NCI-H2029 (cell line): ENCODE measurements at regions not wholly inside any gene's neighbourhood (a gene's known extent, or its start where the extent isn't known, plus 50 kb on each side); places are given as distances from the start of the nearest gene placed in this dataset.
"Not testable (repeated sequence)": the region's sequence is repeated elsewhere in the genome, so short reads cannot be mapped to it uniquely, and the experiment has no call there.

Experiments
- DNase-seq: peaks from one replicate; lab custom pipeline; 2025; lab: John Stamatoyannopoulos, UW

DNA sequence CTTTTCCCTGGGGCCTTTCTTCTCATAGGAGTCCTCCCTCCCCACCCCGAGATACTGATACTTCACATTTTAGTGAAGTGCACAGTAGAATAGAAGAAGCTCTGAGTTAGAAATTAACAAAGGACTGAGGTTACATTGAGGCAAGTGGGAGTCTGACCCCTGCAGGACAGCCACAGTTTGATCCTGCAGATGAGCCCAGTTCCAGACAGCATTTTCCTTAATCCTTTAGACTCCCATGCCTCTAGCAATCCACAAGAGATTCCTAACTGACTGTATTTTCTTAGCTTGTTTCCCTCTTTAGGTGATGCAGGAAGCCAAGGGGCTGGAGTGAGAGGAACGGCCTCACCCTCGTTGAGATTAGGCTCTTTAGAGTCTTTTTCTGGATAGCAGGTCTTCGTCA lies 204.0 kb downstream of the CYRIA start:
- no peak for DNase-seq

DNA sequence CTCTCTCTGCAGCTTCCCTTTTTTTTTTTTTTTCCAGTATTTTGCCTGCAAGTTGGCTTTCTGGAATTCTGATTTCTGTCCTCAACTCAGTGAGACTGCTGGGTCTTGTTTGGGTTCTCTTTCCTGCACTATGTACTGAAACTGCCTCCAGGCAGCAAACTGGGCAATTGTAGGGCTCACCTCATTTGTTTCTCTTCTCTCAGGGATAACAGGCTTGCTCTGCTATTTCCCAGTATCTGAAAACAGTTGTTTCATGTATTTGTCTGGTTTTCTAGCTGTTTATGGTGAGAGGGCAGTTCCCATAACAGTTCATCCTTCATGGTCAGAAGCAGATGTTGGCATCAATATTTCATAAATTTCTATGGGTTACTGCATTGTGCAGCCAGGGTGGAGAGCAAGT lies 206.0 kb downstream of the CYRIA start:
- DNase-seq = no peak

DNA sequence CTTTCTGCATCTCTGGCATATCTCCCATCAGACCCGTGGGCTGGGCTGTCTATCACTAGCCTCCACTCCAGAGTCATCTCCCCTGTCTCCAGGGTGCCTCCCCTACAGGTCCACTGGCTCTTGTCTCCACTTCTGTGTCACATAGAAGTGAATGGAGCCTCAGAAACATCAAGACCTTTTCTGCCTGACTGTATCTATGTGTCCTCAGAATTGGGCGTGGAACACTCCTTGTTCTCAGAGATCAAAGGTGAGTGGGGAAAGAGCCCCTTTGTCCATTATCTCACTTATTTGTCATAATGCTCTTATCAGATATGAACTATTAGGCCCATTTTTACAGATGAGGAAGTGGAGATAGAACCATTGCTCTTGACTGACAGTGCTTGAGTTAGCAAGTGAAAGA lies 211.0 kb downstream of the CYRIA start:
- DNase-seq = no peak

GRCh38 chr2:16452123-16452522 lies 213.5 kb downstream of the CYRIA start:
- no peak for DNase-seq

DNA sequence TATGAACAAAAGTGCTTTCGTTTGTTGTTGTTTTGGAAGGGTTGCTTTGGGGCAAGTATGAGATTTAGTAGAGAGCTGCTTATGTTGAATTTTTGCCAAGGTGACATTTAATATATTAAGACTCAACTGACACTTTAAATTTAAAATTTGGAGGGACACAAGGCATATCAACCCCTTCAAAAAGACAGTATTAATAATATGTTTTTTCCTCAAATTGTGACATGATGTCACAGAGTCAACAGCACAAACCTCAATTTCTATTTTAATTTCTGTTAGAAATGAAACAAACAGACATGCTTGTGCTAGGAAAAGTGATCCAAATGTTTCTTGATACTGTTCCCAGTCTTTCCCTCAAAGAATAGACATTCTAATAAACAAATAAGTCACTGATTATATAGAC lies 218.9 kb downstream of the CYRIA start:
- no peak for DNase-seq

DNA sequence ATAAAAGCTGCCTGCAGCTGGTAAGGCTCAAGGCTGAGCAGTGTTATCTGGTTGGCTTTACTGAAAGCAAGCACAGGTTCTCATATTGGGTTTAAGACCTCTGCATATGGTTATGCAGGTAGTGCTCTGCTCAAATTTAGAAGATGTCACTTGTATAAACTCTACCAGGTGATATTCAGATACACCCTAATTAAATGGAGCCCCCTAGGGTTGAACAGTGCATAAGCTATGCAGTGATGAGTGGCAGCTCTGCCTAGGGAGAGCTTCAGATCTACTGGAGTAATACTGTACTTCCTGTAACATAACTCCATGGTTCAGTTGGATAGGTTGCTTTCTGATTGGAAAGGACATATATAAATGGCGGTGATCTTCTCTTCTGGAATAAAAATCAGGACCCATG lies 222.7 kb downstream of the CYRIA start:
- DNase-seq = no peak

GRCh38 chr2:16441431-16441830 lies 224.2 kb downstream of the CYRIA start:
- DNase-seq = no peak

DNA sequence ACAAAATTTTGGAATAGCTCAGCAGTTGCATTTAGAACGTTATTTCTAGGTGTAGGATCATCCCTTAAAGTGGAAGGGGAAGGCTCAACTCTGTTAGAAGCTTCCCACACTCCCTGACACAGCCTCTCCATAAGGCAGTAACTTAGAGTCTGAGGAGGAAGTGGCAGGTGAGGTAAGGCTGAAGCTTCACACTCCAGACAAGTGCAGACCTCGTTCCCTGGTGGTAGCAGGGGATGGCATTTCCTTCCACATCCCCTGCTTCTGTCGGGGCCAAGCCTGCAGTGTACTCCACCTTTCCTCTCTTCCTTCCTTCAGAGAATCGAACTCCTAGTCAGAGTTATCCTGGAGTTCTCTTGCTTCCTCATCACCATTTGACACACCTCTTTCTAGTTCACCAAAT lies 224.7 kb downstream of the CYRIA start:
- DNase-seq = no peak

DNA sequence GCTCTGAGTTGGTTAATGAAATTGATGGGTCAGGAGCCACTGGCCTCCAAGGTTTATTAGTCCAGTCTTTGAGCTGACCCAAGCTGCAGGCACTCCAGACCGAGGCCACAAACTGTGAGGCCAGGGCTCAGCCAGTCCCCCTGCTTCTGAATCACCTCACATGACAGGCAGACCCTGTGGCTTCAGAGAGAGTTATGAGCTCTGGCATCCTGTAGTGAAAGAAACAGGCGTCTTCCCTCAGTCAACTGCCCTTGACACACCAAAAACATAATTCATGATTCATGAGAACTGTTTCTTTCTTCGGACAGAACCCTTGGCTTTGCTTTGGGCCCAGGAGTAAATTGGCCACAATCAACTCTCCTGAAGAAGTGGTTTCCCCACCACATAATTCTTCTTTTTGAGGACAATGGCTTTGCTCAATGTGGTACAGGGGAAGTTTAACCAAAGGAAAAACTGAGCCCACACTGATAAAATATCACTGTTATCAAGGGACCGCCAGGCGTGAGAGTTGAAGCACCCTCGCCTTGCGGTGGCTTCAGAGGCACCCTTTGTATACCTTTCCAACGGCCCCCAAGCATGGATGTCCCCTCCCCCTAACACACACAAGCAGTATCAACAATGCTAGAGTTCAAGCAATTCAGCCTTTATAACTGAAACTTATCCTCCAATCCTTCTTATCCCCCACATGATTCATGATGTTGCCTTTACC lies 226.9 kb downstream of the CYRIA start:
- DNase-seq = no peak

- DNase-seq = no peak
These were observed 228.4 kb downstream of the CYRIA start for GRCh38 chr2:16437189-16437588.

DNA sequence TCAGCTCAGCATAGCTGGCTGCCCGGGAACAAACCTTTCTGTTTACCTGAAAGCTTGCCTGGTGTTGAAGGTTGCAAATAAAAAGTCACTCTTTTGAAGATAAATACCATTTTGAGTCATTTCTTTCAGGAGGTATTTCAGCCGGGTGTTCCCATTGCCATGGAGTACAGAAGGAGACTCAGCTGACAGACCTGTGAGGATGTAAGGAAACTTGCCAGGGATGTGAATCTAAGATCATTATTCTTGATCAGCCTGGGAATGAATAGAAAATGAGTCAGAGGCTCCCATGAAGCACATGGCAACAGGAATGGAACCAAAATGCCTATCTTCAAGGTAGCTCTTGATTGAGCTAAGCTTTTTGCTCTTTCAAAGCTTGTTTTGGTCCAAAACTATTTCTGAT lies 231.2 kb downstream of the CYRIA start:
- no peak for DNase-seq

GRCh38 chr2:16430846-16431245 lies 234.8 kb downstream of the CYRIA start:
- DNase-seq = no peak

DNA sequence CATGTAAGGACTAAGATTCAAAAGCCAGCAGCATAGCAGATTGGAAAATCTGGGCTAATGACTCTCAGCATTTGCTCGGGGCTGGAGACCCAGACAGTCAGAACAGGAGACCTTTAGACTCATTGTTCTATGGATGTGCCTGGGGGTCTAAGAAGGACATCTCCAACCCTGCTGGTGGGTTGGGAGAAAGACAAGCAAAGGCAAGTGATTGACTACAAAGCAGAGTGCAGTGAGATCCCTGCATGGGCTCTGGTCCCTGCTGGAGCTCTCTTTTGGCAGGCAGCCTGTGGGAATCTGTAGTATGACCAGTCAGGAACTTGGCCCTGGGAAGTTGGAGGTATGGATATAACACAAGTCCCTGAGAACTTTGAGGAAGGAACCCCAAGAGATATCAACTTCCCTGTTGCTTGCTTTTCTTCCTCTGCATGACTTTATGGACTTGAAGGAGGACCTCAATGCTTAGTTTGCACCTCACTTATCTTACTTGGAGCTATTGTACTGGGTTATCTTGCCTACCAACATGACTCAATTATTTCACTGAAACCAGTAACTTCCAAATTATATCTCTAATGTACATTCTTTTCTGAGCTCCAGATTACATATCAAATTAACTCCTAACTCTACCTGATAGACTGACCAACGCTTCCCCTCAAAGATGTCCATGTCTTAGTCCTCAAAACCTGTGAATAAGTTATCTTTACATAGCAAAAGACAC lies 236.0 kb downstream of the CYRIA start:
- DNase-seq = no peak

GRCh38 chr2:16429002-16429401 lies 236.6 kb downstream of the CYRIA start:
- no peak for DNase-seq

DNA sequence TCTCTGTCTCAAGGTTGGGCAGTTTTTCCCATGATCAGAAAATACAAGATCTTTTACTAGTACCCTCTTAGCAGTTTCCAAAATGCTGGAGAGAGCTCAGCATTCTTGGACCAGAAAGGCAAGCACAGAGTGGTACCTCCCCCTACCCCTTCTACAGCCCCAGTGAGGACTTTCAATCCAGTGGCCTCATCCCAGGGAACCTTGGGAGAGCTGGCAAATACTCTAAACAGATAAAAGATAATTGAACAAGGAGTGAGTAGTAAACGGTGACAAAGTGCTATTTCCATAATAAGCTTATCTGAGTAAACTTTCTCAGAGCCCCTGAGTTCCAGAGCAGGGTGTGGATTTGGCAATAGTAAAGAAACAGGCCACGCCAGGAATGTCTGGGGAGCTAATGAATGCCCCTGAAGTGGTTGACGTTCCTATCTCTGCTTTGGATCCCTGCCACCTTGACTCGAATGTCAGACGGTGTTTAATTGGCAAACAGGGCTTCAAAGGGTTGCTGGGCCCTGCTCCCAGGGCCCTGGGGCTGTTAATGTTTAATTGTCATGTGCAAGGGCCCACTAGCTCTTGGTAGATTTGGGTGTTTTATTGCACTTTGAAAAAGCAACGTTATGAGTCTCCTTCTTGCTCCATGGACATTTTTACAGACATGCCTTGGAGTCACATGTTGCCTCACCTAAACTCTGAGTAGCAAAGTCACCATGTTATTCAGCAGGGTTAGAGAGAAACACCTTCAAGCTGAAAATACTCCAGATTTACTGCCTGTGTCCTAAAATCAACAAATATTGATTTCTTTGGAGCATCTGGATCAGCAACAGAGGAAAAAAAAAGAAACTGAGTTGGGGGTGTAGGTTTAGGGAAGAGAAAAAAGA lies 239.9 kb downstream of the CYRIA start:
- DNase-seq = no peak

DNA sequence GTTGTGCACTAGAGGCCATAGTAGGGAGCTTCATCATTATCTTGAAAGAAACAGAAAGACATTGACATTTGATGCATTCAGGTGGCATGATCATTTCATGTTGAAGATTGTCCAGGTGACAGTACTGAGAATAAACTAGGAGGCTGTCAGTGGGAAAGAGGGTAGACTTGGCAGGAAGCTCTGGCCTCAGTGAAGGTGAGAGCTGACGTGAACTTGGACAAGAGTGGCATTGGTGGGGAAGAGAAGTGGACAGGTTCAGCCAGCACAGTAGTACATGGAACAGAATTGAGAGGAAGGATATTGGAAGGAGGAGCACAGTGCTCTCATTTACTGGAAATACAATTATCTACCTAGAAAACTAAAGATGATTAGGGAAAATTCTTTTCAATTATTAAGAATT lies 245.2 kb downstream of the CYRIA start:
- DNase-seq = no peak

DNA sequence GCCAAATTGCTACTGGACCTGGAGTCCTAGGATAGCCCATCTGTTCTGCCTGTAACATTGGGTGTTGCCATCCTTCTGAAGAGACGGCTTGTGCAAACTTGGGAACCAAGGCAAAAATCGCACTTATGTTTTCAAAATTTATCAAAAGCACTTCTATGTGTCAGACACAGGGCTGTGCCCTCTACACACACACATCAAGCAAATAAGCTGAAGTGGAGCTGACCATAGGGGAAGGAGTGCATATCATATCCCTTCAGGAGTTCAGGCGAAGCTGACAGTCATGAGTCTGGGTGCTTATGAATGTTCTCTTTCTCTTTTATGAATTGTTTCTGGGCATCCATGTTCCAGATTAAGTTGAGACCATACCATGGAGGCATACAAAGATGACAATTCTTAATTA lies 247.9 kb downstream of the CYRIA start:
- DNase-seq = no peak

DNA sequence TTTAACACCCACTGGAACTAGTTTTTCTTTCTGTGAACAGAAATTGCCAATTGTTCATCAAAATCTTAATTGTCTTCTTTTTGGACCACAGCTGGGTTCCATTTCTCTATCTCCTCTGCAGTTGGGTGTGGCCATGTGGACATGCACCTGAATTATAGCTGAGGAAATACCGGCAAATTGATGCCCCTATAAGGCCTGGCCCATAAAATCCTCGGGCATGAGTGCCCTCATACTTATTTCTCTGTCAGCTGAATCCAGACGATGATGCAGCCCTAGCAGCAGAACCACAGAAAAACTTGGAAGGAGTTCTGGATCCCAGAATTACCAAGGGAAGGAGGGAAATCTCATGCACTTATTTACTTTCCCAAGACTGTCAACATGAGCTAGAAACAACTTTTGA lies 249.0 kb downstream of the CYRIA start:
- no peak for DNase-seq

GRCh38 chr2:16415861-16416260 lies 249.8 kb downstream of the CYRIA start:
- not testable (repeated sequence) for DNase-seq

- DNase-seq = no peak
These were observed 251.7 kb downstream of the CYRIA start for GRCh38 chr2:16413947-16414346.

DNA sequence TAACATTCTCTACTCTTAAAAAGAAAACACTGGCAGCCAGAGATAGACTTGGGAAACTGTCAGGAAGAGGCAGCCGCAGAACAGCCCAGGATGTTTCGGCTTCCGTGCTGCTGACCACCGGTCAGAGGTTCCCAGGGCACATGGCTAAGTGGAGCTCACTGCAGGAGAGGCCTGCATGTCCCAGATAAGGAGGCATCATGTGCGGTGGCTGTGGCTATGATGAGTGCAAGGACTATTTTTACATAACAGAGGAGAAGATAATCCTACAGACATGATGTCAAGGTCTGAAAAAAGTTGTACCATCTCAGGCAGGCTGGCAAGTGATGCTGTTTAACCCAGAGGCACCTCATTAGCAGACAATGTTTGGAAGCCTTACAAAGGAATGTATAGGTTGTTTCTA lies 252.3 kb downstream of the CYRIA start:
- DNase-seq = no peak

DNA sequence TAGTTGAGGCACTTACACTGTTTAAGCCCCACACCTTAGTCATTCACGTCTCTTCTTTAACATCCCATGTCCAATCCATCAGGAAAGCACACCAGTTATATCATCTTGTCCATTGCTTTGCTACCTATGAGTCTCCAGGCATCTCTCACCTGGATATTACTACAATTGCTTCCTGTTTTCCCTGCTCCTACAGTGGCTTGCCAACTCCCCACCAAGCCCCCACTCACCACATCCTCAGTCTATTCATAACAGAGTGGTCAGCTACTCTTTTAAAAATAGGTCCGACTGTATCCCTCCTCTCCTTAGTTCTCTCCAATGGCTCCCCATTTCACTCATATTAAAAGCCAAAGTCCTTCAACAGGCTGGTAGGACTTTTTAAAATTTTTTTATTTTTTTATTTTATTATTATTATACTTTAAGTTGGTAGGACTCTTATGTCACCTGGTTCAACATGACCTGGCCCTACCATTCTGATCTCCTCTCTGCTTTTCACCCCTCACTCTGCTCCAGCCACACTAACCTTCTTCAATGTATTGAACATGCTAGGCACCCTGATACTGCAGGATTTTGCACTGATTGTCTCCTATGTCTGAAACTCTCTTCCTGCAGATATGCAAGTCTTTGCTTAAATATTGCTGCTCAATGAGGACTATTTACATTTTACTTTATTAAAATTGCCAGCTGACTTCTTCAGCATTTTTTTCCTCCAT lies 253.2 kb downstream of the CYRIA start:
- DNase-seq = no peak
